GF-D8 (cell line): ENCODE measurements at regions not wholly inside any gene's neighbourhood (a gene's known extent, or its start where the extent isn't known, plus 50 kb on each side); places are given as distances from the start of the nearest gene placed in this dataset.
"Not testable (repeated sequence)": the region's sequence is repeated elsewhere in the genome, so short reads cannot be mapped to it uniquely, and the experiment has no call there.

Source experiments
- DNase-seq: peaks from one replicate; lab custom pipeline; 2025; lab: John Stamatoyannopoulos, UW

DNA sequence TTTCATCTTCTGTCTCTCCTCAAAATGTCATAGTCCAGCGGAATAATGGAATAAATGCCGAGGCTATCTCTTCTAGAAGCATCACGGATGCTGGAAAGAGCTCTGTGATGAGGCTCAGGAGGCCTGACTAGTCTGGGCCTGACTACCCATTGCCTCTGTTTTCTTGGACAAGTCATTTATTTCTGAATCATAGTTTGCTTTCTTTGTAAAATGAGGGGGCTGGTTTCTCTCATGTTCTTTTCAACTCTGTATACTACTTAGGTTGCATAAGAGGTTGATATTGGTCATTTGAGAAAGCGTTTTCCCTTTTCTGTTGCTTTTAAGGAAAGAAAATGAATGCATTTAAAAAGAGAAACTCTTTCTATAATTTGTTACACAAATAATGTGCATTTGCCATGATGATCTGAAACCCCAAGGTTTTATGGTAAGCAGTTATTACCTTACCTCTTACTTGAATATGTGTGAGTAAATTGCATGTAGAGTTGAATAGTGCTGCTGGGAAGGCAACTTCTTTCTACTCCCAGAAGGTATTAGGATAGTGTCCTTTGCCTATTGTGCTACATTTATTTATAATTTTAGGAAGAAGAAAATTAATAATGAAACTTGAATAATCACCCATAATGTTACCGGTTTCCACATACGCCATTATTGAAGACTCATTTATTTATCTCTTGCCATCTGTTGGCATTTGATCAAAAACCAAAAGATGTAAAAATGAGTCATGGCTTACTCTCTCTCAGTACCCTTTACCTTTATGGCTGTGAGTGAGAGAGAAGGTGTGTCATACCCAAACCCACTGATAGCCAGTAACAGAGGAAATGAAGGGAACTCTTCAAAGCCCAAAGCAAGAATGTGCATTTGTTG lies 179.1 kb downstream of the FASLG start:
- DNase-seq: no peak

DNA sequence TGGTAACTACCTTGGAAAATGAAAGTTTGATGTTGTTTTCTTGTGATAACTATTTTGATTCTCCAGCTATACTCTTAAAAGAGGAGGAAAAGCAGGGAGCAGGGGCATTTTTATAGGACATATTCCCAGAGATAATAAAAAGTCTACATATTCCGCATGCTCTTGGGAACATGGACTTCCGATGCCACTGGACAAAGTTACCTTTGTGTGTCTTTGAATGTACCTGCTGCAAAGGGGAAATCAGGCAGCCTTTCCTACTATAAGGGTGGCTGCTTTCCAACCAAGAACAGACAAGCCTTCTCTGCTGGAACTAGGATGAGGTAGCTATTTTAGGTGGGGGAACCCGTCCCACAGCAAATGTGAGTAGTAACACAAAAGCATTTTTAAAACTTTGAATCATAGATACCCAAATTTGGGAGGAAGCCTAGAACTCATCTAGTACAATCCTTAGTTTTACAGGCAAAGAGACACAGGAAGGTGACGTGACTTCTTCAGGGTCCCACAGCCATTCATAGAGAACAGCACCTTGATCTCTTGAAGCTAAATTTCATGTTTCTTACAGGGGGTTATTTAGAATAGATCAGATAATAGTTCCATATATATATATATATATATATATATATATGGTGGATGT lies 179.9 kb downstream of the FASLG start:
- no peak for DNase-seq

DNA sequence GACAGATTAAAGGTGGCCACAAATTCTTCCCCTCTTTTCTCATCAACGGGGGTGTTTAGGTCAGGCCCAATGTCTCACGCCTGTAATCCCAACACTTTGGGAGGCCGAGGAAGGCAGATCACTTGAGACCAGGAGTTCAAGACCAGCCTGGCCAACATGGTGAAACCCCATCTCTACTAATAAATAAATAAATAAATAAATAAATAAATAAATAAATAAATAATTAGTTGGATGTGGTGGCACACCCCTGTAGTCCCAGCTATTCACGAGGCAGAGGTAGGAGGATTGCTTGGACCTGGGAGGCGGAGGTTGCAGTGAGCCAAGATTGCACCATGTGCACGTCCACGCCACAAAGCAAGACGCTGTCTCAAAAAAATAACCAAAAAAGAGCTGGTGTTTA lies 180.7 kb downstream of the FASLG start:
- not testable (repeated sequence) for DNase-seq

DNA sequence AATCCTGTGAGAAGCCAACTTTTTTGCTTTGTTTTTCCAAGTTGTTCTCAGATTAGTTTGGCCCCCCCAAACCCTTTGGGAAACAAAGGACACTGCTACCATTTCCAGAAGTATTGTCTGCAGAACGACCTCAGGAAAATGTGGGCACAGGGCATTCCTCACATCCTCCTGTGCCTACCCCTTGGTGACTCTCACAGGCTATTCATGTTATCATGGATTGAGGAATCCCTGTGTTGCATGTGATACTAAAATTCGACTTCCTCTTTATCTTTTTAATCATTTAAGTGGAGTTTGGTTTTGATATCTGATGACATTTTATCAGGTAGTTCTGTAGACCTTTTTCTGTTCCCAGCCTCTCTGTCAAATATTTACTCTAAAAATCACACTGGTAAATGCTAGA lies 184.5 kb downstream of the FASLG start:
- no peak for DNase-seq

DNA sequence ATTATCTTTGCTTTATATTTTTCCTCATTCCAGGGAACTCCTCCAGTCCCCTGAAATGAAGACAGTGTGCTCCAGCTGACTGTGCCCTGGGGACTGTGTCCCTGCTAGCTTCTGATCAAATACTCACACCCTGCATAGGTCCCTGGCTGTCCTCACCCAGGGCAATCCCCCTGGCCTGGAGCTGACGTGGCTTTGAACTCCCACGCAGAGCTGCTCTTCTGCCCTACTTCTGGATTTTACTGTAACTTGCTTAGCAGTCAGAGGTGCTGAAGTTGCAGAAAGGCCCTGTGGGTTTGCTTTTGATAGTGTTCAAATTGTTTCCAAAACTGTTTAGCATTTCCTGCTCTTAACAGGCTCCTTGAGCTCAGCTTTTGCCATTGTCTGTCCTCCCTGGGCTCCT lies 186.5 kb downstream of the FASLG start:
- DNase-seq: no peak

DNA sequence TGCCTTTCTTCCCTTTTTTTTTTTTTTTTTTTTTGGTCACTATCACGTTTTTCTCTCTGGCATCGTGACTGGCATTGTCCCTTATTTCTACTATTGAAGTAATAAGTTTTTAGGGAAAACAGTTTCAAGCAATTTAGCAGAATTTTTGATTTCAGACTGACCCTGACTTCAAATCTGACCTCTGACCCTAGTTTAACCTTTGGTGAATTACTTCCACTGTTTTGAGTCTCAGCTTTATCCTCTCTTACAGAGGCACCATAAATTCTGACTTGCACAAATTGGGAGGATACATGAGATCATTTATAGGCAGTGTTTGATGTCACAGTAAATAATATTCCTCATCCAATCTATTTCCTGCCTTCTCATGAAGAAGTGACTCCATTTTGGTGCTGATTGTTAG lies 187.0 kb downstream of the FASLG start:
- no peak for DNase-seq

DNA sequence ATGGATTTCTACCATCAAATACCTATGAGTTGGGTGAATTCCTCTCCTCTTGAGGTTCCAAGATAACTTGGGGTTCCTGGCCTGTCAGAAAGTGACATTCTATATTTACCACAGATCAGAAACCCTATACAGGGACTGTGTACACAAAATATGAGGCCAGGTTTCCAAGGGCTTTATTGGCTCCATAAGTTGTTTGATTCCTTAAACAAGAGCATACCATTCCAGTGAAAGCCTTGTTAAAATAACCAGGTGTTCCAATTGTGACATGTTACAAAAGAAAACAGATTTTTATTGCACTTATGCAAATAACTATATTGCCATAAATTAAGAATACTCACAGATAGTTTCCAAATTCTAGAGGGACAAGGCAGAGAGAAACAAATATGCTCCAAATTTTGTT lies 188.9 kb downstream of the FASLG start:
- not testable (repeated sequence) for DNase-seq

DNA sequence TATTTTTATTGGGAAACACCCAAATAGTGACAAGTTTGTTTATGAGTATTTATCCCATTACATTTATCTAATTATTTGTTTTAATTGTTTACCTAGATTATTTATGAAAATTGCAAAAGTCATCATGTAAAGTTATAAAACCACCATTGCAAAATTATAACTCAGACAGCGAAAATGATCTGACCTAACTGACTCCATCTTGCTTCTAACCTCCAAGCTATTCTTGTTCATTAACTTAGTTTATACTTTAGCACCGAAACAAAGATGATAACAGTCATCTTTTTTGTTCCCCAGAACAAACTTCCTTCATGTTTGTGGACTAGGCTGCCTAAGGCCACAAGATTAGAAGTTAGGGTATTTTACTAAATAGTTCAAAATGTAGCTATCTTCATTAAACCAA lies 190.8 kb downstream of the FASLG start:
- no peak for DNase-seq

DNA sequence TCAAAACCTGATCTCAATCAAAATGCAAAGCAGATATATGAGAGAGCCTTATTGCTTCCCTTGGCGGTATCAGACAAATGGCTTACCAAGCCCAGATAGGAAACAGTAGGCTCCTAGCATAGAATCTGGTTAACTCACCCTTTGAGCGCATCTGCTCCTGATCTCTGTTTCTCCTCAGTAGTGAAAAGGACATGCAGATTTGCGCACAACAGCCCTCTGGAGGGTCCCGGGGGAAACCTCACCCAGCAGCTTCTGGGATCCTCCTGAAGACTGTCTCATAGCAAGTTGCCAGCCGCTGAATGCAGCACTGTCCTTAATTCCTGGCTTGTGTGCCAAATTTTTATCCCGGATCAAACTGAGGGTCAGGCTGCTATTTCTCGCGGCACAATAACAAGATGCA lies 192.2 kb downstream of the FASLG start:
- DNase-seq: no peak

DNA sequence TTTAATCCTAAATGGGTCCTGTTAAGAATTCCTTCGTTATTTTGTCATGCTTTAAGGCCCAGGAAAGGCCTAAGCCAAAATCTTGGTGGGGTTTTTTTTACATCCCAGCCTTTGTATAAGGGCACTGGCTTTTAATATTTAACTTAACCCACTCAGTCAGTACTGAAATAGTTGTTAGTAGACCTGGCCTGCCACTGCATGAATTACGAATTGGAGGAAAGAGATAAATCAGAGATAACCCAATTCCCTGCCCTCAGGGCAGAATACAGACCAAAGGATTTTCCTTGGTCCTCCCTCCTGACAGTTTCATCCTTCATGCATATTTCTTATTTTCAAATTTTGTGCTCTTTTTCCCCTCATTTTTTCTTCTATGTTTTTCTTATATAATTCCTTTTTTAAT lies 193.0 kb downstream of the FASLG start:
- DNase-seq: no peak

DNA sequence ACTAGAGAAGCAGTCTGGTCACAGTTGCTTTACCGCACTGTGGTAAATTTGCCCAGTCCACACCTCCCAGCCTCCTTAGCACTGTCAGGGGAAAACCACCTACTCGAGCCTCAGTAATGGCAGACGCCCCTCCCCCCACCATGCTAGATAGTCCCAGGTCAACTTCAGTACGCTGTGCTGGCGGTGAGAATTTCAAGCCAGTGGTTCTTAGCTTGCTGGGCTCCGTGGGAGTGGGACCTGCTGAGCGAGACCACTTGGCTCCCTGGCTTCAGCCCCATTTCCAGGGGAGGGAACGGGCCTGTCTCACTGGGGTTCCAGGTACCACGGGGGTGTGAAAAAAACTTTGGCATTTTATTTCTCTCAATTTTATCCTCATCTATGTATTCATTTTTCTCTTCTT lies 194.8 kb downstream of the TNFSF18 start:
- DNase-seq: not testable (repeated sequence)

DNA sequence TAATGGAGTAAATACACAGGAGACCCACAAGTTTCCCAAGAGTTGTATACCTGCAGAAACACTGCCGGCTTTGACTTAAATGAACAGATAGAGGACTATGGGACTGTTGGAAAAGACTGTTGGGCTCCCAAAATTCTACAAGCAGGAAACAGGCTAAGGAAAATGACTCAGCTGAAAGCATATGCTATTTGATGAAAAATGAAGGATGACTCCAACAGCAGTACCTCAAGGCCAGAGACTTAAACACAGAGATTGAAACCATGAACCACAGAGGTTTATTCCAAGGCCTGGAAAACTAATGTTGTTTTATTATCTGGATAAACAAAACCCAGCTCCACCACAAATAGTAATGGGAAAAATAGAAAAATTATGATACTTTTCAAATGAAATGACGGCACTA lies 187.7 kb downstream of the TNFSF18 start:
- no peak for DNase-seq

DNA sequence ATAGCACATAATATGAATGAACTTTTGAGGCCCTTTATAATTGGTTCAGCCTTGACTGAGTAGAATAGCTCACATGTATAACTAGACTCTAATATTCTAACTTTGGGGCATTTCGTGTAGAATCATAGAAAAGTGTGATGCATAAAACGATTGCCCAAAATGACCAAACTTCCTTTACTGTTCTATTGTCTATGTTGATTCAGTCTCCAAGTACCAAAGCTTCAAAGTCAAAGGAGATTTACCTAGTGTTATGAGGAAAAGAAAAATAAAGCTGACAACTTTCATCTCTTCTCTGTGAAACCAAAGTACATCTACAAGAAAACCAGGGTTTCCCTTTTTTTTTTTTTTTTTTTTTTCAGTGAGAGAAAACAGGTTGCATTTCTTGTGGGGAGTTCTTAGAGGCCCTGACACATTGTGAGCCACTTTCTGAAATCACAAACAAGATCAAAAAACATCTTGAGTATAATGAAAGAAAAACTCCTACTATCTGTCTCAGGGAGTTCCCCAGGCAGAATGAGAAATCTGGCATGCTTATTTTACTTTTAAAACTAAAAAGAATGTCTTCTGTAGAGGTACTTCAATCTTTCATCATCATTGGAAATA lies 183.4 kb downstream of the TNFSF18 start:
- no peak for DNase-seq

DNA sequence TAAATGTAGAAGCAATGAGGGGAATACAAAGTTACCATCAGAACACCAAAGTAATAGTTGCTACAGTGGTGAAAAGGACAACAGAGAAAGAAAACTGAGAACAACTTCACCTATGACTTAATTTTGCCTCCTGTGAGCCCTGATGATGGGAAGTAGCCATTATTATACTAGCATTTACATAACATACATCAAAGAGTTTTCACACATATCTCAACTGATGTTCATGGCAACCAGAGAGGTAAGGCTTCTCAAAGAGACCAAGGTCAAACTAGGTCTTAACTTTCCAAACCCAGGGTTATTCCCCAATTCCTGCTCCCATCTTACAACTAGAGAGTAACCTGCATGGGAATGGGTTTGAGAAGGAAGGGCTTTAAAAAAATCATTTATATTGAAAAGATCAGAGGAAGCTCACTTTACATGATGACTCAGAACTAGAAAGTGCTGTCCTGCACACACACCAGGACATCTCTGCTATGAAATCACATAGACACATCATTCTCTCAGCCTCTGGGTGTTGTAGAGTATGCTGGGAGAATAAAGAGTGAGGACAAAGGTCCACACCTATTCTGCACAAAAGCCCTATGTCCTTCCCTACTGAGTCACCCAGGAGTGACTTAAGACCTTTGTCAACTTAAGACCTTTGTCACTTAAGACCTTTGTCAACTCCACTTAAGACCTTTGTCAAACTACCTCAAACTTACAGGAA lies 179.7 kb downstream of the TNFSF18 start:
- DNase-seq: no peak

DNA sequence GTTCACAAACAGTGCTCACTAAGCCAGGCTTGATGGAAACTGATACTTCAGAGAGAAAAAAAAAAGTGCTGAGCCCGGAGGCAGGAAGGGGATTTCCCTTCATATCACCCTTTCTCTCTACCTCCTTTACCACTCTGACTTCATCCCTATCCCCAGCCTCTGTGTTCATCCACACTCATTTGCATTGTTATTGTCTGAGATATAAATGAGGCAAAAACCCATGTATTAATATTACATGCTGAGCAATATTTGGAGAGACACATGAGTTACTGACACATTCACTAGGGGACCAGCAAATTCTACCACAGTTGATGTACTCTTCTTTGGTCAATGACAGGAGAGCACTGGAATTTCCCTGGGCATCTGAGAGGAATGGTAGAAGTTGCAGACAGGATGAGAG lies 175.8 kb downstream of the TNFSF18 start:
- DNase-seq: no peak

DNA sequence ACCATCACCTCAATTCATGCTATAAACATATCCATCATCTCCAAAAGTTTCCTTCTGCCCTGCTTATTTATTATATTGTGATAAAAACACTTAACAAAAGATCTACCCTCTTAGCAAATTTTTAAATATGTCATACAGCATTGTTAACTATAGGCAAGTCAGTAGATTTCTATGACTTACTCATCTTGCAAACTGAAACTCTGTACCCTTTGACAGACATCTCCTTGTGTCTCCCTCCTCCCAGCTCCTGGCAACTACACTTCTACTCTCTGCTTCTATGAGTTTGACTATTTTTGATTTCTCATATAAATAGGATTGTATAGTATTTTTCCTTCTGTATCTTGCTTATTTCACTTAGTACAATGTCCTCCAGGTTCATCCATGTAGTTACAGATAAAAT lies 174.8 kb downstream of the TNFSF18 start:
- no peak for DNase-seq

DNA sequence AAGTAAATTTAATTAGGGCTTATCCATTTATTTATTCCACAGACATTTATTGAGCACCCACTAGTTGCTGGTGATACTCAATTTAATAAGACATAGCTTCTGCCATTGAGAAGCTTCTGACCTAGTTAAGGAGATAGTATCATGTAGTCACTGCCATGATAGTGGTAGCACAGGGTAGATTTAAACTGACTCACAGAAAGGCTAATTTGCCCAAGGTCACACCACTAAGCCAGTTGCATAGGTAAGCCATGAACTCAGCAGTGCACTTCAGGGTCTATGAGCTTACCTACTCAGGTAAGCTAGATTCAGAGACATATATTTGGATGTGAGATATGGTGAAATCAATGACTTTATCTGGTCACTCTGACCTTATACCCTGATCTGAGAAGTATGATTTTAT lies 168.4 kb downstream of the TNFSF18 start:
- no peak for DNase-seq

DNA sequence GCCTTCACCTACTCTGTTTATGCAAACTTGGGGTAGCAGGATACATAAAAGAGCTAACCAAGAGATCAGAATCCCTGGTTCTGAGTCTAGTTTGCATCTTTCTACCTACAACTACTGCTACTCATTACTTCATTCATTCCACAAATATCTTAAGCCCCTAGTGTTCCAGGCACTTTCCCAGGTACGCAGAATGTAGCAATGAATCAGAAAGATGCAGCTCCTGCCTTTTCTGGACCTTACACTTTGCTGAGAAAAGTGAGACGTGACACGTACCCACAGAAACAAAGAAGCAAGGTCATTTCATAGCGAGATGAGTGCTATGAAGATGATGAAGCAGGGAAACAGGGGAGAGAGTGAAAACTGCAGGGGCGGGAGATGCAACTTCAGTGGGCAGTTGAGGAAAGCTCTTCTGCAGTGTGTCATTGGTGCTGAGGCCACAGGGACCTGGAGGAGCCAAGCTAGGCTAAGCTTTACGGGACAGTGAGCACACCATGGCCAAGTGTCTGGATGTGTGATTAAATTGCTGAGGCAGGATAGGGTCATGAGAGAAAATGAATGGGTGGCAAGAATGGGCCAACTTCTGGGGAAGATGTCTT lies 167.9 kb downstream of the TNFSF18 start:
- no peak for DNase-seq

DNA sequence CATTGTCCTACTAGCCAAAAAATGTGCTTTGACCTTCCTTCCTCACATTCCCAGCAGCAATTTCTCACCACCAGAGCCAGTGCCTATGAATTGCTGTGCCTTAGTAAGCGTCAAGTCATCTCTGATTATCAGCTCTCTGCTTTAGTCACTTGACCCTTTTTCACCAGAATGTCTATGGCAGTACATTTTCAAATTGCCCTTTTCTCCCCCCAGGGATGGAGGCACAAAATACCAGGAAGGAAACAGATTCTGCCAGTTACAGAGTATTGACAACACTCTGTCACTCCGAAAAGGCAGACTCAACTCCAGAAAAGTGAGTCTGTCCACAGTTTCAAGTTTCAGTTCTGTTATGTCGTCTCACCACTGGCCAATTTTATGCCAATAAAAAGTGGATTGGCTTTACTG lies 167.4 kb downstream of the TNFSF18 start:
- DNase-seq: no peak

DNA sequence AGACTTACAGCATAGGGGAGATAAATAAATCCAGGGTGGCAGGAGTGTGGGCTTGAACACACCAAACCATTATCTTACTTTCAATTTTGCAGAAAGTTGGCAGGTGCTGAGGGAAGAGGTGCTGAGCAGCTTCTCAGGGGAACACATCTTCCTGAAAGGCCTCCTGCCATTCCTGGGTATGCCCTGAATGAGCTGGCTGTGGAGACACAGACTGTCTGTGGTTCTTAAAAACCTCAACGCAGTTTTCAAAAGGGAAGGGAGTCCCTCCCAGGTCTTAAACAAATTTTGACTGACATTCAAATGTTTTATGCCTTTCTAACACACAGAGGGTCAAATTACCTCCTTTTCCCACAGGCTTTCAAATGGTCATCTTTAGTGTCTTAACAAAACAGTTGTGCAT lies 166.9 kb downstream of the TNFSF18 start:
- no peak for DNase-seq

DNA sequence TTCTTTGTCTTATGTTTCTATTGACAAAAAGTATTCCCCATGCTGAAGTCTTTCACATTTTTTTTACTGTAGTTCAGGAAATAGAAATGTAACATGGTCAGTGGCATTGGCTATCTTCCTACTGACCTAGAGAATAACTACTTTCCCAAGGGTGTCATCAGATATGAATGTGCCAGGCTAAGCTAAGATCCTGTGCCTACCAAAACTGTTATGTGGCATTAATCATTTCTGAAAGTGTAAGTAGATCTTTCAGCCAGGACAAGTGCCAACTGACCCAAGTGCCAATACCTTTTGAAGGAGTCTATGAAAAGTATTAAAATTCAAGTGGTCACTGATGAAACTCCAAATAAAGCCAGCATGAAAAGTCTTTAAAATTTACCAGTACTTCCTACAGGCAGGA lies 165.3 kb downstream of the TNFSF18 start:
- DNase-seq: no peak

DNA sequence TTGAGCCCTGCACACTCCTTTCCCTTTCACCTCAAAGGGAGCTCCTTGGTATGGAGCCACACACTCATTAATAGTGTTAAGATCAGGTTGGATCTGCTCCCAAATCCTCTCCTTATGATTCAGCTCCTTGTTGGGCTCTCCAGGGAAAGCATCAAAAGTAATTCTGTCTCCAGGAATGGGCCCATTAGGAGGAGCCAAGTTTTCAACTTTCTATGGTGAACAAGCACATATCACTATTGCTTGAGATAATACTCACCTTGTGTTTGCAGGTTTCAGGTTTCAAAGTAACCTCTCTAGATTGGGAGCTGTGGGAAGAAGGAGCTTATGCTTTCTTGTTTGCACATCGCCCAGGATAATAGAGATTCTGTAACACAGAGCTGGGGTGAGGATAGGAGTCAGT lies 164.8 kb downstream of the TNFSF18 start:
- DNase-seq: no peak
